Activated naive CD4-positive, alpha-beta T cell treated with anti-CD3 and anti-CD28 coated beads, Interleukin-2, amount 50 U/mL, for 24 hours (primary cell): ENCODE measurements at regions not wholly inside any gene's neighbourhood (a gene's known extent, or its start where the extent isn't known, plus 50 kb on each side); places are given as distances from the start of the nearest gene placed in this dataset.

ENCODE experiments used
- H3K27ac Mint-ChIP-seq: one replicate; pipeline ENCODE4 v1.8.0; 2021; ENCODE audit warnings: mild to moderate bottlenecking, mixed read lengths
- H3K27me3 Mint-ChIP-seq: one replicate; pipeline ENCODE4 v1.8.0; 2021; ENCODE audit warnings: mixed read lengths
- H3K36me3 Mint-ChIP-seq: one replicate; pipeline ENCODE4 v1.8.0; 2021; ENCODE audit warnings: mixed read lengths
- H3K4me1 Mint-ChIP-seq: one replicate; pipeline ENCODE4 v1.8.0; 2021; ENCODE audit warnings: mixed read lengths
- H3K4me3 Mint-ChIP-seq: one replicate; pipeline ENCODE4 v1.8.0; 2021; ENCODE audit warnings: mild to moderate bottlenecking, mixed read lengths
- H3K9me3 Mint-ChIP-seq: one replicate; pipeline ENCODE4 v1.8.0; 2021; ENCODE audit warnings: mixed read lengths

DNA sequence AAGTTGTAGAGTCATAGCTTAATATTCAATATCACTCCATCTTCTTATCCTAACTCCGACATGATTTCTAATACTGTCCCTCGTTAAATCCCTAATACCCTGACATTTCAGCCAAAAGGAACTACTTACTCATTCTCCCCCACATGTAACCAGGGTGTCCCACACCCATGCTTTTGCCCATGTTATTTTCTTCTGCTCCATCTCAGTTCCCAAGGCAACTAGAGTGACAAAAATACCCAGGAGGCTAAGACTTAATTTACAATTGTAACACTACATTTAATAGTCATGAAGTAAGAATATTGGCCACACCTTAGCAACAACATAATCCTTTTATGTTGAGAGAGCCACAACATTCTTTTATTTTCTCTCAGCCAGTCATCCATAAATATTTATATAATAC is 248.5 kb upstream of the TGFBR2 start:
- Mint-ChIP-seq H3K27me3 (no peaks in the 10 kb centered on the region), H3K36me3 (no peaks in the 10 kb centered on the region), H3K4me3 (no peak overlapping the region), H3K4me1 (peaks cover 47% of the 10 kb centered on the region), H3K9me3 (no peaks in the 10 kb centered on the region), H3K27ac (no peak overlapping the region)

DNA sequence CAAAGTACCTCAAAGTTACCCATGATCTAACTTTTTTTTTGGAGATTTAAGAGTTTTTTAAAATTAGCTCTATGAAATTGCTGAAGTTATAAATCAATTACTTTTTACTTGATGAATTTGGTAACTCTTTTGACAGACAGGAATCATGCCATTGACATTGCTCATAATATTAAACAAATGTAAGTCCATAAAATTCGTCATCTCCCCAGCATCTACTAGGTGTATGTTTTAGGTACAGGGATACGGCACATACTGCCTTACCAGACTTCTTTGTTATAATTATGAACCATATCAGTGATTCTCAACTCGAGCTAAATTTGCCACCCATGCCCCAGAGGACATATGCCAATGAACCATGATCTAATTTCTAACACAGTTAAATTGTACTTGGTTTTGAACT is 247.5 kb upstream of the TGFBR2 start:
- no peaks in the 10 kb centered on the region for H3K9me3 Mint-ChIP-seq
- no peak overlapping the region for H3K4me3 Mint-ChIP-seq
- no peak overlapping the region for H3K27ac Mint-ChIP-seq
- H3K27me3 Mint-ChIP-seq = no peaks in the 10 kb centered on the region
- no peaks in the 10 kb centered on the region for H3K36me3 Mint-ChIP-seq
- peaks cover 40% of the 10 kb centered on the region for H3K4me1 Mint-ChIP-seq

DNA sequence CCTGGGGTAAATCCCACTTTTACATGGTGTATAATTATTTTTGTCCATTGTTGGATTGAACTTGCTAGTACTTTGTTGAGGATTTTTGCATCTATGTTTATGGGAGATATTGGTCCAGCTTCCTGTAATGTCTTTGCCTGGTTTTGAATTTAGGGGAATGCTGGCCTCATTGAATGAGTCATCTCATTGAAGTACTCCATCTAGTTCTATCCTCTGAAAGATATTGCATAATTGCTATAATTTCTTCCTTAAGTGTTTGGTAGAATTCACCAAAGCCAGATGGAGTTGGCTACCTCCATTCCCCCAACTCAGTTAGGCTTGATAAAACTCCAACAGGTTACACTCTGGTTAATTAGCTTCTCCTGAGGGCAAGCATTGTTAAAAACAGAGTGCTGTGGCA is 237.4 kb upstream of the TGFBR2 start:
- Mint-ChIP-seq H3K27ac (no peak overlapping the region), H3K4me1 (peaks cover 4% of the 10 kb centered on the region), H3K4me3 (no peak overlapping the region), H3K9me3 (peaks cover 15% of the 10 kb centered on the region), H3K27me3 (no peaks in the 10 kb centered on the region), H3K36me3 (peaks cover 2% of the 10 kb centered on the region)

DNA sequence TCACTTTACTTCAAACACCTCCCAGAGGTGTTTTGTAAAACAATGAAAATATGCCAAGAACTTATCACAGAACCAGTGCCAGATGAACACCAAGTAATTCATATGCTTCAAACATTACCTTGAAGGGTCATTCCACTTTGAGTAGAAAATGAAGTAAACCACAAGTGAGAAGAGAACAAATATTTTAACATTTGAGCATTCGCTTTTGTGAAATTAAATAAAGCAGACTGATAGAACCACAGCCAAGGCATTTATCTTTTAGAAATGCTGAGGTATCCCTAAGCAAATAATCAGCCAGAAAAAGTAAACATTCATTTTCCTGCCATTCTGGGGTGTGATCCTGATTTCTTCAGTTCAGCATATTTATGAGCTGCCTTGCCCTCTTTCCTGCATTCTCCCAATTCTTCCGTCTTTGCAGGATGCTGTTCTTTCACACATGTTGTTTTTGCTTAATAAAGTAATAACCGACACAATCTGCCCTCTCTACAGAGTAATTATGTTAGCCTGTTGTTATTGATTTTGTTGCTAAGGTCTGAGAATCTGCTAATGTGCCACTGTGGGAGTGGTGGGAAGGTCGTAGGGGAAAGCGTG is 235.6 kb upstream of the TGFBR2 start:
- H3K27ac Mint-ChIP-seq = no peak overlapping the region
- no peaks in the 10 kb centered on the region for H3K27me3 Mint-ChIP-seq
- H3K4me1 Mint-ChIP-seq = peaks cover 4% of the 10 kb centered on the region
- H3K36me3 Mint-ChIP-seq = peaks cover 2% of the 10 kb centered on the region
- H3K9me3 Mint-ChIP-seq = peaks cover 15% of the 10 kb centered on the region
- no peak overlapping the region for H3K4me3 Mint-ChIP-seq

DNA sequence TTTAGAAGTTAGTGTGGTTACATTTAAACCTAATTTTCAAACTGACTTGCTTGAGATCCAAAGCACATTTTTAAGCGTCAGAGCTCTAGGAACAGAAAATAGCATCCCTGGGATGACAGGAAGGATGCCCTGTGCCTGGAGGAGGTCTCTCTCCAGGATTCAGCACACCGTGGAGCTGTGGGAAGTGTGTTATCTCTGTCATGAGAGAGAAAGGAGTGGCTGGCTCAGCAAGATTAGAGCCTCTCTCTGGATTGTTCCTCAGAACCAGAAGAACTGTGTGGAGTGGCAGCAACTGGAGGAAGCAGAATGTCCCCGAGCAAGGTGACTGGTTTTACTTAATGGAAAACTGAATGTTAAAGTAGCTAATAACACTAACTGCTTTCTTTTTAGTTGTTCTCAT is 233.6 kb upstream of the TGFBR2 start:
- no peaks in the 10 kb centered on the region for H3K27me3 Mint-ChIP-seq
- peaks cover 2% of the 10 kb centered on the region for H3K36me3 Mint-ChIP-seq
- no peak overlapping the region for H3K27ac Mint-ChIP-seq
- H3K4me3 Mint-ChIP-seq = no peak overlapping the region
- peaks cover 4% of the 10 kb centered on the region for H3K4me1 Mint-ChIP-seq
- peaks cover 2% of the 10 kb centered on the region for H3K9me3 Mint-ChIP-seq

DNA sequence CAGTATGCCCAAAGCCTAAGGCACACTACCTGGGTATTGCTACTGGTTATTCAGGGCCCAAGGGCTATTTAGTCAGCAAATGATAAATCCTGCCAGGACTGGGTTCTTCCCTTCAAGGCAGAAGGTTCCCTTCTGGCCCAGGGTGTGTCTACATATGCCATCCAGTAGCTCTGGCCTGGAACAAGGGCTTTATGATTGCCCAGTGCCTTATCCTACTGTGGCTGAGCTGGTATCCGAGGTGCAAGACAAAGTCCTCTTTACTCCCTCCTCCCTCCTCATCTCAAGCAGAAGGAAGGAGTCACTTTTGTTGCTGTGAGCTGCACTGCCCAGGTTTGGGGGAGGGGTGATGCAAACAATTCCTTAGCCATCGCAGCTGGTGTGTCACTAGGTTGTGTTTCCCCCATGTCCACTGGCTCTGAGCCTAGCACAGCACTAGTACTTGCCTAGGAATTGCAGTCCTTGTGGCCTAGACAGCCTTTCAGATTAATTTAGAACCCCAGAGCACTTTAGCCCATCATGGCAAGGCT is 221.8 kb upstream of the TGFBR2 start:
- Mint-ChIP-seq H3K36me3 (peaks cover 8% of the 10 kb centered on the region), H3K27me3 (no peaks in the 10 kb centered on the region), H3K9me3 (peaks cover 13% of the 10 kb centered on the region), H3K27ac (no peak overlapping the region), H3K4me1 (no peaks in the 10 kb centered on the region), H3K4me3 (no peak overlapping the region)

DNA sequence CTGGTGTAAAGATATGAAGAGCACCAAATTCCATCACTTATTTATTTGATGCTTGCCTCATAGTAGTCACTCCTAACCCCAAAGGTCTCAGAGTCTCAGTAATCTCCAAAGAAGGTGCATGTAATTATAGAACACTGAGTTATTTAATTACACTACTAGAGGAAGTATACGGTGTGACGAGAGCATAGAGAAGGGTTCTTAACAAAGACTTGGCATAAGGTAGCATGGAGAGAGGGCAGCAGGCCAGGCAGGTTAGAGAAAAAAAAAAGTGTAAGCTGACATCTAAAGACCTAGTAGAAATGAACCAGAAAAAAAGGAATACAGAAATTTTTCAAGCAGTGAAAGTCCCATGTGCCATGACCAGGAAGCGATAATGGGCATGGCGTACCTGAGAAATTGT is 213.3 kb upstream of the TGFBR2 start:
- Mint-ChIP-seq H3K27me3 (no peaks in the 10 kb centered on the region), H3K4me3 (no peak overlapping the region), H3K36me3 (peaks cover 3% of the 10 kb centered on the region), H3K4me1 (no peaks in the 10 kb centered on the region), H3K9me3 (peaks cover 14% of the 10 kb centered on the region), H3K27ac (no peak overlapping the region)

DNA sequence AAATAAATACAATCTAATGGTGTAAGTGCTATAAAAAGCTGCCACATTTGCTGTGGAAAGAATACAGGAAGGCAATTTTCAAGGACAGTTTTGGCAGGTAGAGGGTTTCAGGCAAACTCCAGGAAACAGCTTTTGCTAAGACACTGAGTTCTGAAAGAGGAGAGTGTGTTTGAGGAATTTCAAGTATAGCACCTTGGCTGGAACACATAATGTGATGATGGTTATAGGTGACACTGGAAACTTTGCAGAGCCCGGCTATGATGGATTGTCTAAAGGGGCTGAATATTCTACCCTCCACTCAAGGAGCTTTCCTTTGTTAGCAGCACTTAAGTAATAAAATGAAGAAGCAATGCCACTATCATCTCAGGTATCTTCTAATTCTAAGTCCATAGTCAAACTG is 209.4 kb upstream of the TGFBR2 start:
- H3K4me3 Mint-ChIP-seq = no peak overlapping the region
- no peaks in the 10 kb centered on the region for H3K36me3 Mint-ChIP-seq
- peaks cover 7% of the 10 kb centered on the region for H3K9me3 Mint-ChIP-seq
- no peak overlapping the region for H3K27ac Mint-ChIP-seq
- H3K27me3 Mint-ChIP-seq = no peaks in the 10 kb centered on the region
- peaks cover 24% of the 10 kb centered on the region for H3K4me1 Mint-ChIP-seq

DNA sequence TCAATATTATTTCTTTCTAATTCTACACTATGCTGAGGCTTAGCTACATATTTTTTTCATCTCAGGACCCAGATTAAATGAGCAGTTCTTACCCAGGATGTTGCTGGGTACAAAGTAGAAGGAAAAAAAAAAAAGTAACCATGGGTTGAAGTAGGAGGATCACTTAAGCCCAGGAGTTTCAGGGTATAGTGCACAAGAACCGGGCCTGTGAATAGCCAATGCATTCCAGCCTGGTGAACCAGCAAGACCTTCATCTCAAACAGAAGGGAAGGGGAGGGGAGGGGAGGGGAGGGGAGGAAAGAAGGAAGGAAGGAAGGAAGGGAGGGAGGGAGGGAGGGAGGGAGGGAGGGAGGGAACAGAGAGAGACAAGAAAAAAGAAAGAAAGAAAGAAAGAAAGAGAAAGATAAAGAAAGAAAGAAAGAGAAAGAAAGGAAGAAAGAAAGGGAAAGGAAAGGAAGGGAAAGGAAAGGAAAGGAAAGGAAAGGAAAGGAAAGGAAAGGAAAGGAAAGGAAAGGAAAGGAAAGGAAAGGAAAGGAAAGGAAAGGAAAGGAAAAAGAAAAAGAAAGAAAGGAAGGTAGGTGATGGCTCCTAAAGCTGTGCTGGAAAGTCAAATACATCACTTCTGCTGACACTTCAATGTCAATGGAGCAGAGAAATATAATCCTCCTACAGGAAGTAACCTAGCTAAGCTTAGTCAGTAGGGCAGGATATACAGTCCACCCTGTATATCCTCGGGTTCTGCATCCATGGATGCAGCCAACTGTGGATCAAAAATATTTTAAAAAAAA is 206.8 kb upstream of the TGFBR2 start:
- Mint-ChIP-seq H3K4me1 (peaks cover 28% of the 10 kb centered on the region), H3K9me3 (no peaks in the 10 kb centered on the region), H3K27ac (no peak overlapping the region), H3K36me3 (no peaks in the 10 kb centered on the region), H3K4me3 (no peak overlapping the region), H3K27me3 (no peaks in the 10 kb centered on the region)

DNA sequence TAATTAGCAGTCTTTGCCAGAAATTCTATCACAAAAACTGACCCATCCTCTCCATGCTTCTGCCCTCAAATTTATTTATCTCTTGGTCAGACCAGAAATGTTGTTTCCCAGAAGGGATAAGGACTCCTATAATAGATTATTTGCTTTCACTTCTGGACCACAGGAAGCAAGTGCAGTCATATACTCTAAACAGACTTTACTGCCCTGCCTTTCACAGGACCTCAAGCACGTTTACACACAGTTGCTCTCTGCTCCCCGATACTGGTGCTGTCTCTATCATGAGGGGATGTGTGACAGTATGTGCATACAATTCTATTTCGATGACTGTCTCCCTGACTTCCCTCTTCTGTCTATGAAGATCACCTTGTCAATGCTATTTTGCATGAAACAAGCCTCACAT is 205.5 kb upstream of the TGFBR2 start:
- peaks cover 28% of the 10 kb centered on the region for H3K4me1 Mint-ChIP-seq
- H3K9me3 Mint-ChIP-seq = no peaks in the 10 kb centered on the region
- no peaks in the 10 kb centered on the region for H3K36me3 Mint-ChIP-seq
- no peaks in the 10 kb centered on the region for H3K27me3 Mint-ChIP-seq
- H3K4me3 Mint-ChIP-seq = no peak overlapping the region
- H3K27ac Mint-ChIP-seq = no peak overlapping the region

DNA sequence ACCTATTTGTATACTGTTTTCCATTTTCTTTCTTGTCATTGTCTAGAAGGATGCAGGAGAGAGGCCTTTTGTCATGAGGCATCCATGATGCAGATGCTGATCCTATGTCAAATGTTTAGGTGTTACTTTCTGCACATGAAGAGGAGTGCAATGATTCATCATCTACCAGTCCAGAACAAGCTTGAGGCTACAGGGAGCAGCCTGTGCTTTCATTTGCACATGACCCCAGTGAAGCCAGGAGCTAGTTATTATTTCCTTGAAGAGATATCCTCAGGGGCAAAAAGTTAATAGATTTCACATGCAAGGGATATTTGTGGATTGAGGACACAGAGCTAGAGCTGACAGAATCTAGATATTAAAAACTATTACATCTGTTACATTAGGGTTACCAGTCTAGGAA is 204.4 kb upstream of the TGFBR2 start:
- Mint-ChIP-seq H3K4me3 (no peak overlapping the region), H3K36me3 (no peaks in the 10 kb centered on the region), H3K27ac (no peak overlapping the region), H3K27me3 (no peaks in the 10 kb centered on the region), H3K9me3 (no peaks in the 10 kb centered on the region), H3K4me1 (peaks cover 28% of the 10 kb centered on the region)

DNA sequence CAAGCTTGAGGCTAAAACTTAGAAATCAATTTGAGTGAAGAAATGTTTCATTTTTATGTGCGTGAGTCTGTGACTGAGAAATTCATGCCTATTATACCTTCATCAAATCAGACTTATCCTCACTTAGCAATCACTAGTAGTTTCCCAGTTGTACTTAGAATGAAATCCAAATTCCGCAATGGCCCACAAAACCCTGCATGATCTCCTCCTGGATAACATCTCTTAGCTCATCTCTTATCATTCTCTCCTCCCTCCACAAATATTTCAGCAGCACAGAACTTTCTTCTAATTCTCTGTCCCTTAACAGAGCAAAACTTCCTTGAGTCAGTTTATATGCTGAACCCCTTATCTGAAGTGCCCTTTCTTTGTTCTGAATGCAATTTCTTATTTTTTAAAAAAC is 198.8 kb upstream of the TGFBR2 start:
- peaks cover 8% of the 10 kb centered on the region for H3K9me3 Mint-ChIP-seq
- no peak overlapping the region for H3K27ac Mint-ChIP-seq
- no peaks in the 10 kb centered on the region for H3K27me3 Mint-ChIP-seq
- peaks cover 7% of the 10 kb centered on the region for H3K36me3 Mint-ChIP-seq
- peaks cover 3% of the 10 kb centered on the region for H3K4me1 Mint-ChIP-seq
- no peak overlapping the region for H3K4me3 Mint-ChIP-seq

DNA sequence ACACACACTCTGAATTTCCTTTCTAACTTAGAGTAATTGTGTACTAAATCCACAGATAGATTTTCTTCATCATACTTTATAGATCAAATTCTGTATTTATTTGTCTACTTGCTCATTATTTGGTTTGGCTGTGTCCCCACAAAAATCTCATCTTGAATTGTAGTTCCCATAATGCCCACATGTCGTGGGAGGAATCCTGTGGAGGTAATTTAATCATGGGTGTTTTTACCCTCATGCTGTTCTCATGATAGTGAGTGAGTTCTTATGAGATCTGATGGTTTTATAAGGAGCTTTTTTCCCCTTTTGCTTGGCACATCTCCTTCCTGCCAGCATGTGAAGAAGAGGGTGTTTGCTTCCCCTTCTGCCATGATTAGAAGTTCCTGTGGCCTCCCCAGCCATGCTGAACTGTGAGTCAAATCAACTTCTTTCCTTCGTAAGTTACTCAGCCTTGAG is 198.3 kb upstream of the TGFBR2 start:
- peaks cover 7% of the 10 kb centered on the region for H3K36me3 Mint-ChIP-seq
- H3K4me1 Mint-ChIP-seq = peaks cover 3% of the 10 kb centered on the region
- no peak overlapping the region for H3K4me3 Mint-ChIP-seq
- peaks cover 8% of the 10 kb centered on the region for H3K9me3 Mint-ChIP-seq
- no peaks in the 10 kb centered on the region for H3K27me3 Mint-ChIP-seq
- no peak overlapping the region for H3K27ac Mint-ChIP-seq

DNA sequence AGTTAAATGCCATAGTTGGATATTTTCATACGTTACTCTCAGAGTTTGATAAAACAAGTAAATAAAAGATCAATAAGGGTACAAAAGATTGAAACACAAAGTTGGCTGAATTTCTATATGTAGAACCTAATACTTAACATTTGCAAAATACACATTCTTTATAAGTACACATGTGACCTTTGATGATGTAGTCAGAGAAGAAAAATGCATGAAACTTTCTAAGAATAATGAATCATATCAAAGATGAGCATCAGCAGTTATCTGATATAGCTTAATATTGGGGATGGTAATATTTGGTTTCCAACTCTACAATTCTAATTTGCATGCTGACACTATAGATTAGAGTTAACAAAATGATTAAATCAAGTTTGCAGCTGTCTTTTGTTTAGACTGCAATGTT is 188.0 kb upstream of the TGFBR2 start:
- no peak overlapping the region for H3K4me3 Mint-ChIP-seq
- H3K36me3 Mint-ChIP-seq = no peaks in the 10 kb centered on the region
- H3K4me1 Mint-ChIP-seq = peaks cover 4% of the 10 kb centered on the region
- H3K27ac Mint-ChIP-seq = no peak overlapping the region
- no peaks in the 10 kb centered on the region for H3K9me3 Mint-ChIP-seq
- H3K27me3 Mint-ChIP-seq = no peaks in the 10 kb centered on the region

DNA sequence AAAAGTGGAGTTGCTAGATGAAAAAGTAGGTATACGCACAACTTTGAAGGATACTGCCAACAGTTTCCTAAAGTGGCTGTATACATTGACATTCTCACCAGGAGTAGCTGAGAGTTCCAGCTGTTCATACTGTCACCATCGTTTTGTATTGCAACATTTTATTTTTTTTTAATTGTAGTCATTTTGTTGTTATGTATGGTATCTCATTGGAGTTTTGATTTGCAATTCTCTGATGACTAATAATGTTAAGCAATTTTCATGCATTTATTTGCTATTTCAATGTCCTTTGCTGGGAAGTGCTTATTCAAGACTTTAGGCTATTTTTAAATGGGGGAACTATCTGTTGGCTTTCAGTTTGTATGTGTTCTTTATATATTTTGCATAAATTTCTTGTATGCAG is 185.1 kb upstream of the TGFBR2 start:
- Mint-ChIP-seq H3K9me3 (no peaks in the 10 kb centered on the region), H3K4me1 (peaks cover 4% of the 10 kb centered on the region), H3K4me3 (no peak overlapping the region), H3K36me3 (no peaks in the 10 kb centered on the region), H3K27ac (no peak overlapping the region), H3K27me3 (no peaks in the 10 kb centered on the region)

DNA sequence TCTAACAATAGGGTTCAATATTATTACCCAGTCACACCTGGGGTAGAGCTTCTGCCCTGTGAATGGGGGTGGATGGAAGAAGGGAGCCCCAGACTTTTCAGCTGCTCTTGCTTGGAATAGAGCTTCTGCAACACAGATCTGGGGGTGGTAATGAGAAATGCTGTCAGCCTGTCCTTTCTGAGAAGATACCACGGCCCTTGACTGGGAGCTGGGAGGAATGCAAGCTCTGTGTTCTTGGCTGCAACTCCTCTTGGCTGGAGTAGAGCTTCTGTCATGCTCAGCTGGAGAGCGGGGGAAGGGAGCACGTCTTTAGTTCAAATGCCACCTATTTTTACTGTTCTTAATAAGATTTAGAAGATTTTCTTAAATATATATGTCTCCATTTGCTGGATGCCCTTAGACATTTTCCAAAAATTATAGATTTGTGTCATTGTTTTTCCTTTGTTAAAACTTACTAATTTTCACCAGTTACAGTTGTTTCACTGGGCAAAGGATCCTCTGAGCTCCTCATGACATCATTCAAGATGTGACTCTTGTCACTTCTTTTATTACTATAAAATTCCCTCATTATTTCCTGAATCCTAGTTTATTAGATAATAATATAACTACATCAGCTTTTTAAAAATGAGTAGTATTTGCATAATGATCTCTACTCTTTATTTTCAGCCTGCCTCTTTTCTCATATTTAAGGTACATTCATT is 180.0 kb upstream of the TGFBR2 start:
- H3K36me3 Mint-ChIP-seq = peaks cover 1% of the 10 kb centered on the region
- no peaks in the 10 kb centered on the region for H3K27me3 Mint-ChIP-seq
- no peaks in the 10 kb centered on the region for H3K9me3 Mint-ChIP-seq
- H3K4me1 Mint-ChIP-seq = no peaks in the 10 kb centered on the region
- H3K4me3 Mint-ChIP-seq = no peak overlapping the region
- H3K27ac Mint-ChIP-seq = no peak overlapping the region
